ENCODE measurements at regions not wholly inside any gene's neighbourhood (a gene's known extent, or its start where the extent isn't known, plus 50 kb on each side); places are given as distances from the start of the nearest gene placed in this dataset.

DNA sequence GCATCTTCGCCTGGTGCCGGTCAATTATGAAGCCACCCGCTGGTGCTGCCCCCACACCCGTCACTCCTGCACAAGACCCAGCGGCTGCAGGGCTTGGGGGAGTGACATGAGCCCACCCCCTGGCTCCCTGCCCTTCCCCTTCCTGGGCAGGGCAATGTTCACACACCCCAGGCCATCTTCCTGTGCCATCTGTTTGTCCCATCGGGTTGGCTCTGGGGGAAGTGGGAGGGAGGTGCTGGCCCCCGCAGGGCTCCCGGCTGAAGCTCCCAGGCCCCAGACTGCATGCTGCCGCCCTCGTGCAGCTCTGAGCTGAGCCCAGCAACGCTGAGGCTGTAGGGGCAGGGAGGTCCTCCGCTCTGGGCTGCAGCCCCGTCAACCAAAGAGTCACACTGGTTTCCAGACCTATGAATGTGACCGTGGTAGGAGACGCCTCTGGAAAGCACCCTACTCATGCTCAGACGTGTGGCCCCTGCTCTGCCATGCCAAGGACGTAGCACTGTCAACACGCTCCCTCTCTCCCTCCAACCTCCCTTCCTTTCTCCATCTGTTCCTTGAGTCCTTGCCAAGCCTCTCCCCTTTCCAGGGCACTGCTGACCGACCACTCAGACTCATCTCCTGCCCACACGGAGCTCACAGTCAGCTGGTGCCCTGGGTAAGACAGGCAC is 140.4 kb downstream of the ENGASE start:
- DNase-seq: peak in 1 of 2 experiments; percentile 74

DNA sequence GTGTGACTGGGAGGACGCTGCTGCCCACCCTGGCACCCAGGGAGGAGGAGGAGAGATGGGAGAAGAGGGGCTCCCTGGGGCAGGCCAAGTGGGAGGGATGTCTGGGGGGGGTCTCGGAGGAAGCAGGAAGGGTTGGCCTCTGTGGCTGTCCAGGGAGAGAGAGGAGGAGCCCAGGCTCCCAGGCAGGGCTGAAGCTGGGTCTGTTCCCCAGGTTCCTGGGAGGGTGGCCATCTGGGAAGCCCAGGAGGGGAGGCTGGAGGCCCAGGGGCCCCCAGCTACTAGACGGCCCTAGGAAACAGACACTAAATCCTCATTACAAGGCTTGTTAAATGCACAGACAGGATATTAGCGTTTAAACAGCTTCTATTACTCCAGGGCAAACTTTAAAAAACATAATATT is 139.8 kb downstream of the ENGASE start:
- DNase-seq: no peak

DNA sequence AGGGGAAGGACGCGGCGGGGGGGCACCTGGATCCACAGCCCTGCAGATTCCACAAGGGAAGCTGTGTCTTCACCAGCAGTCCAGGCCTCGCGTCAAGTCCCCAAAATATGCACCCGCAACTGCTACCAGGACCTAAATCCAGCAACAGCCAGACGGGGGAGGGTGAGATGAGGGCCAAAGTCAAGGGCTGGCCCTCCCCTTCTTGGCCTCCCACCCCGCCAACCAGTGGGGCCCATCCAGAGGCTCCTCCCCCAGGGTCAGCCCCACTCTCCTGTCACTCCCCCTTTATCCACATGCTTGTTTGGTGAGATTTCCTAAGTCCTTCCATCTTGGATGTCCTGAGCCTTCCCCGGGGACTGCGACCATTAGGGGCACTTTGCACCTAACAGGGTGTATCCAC is 138.7 kb downstream of the ENGASE start:
- no peak for DNase-seq

DNA sequence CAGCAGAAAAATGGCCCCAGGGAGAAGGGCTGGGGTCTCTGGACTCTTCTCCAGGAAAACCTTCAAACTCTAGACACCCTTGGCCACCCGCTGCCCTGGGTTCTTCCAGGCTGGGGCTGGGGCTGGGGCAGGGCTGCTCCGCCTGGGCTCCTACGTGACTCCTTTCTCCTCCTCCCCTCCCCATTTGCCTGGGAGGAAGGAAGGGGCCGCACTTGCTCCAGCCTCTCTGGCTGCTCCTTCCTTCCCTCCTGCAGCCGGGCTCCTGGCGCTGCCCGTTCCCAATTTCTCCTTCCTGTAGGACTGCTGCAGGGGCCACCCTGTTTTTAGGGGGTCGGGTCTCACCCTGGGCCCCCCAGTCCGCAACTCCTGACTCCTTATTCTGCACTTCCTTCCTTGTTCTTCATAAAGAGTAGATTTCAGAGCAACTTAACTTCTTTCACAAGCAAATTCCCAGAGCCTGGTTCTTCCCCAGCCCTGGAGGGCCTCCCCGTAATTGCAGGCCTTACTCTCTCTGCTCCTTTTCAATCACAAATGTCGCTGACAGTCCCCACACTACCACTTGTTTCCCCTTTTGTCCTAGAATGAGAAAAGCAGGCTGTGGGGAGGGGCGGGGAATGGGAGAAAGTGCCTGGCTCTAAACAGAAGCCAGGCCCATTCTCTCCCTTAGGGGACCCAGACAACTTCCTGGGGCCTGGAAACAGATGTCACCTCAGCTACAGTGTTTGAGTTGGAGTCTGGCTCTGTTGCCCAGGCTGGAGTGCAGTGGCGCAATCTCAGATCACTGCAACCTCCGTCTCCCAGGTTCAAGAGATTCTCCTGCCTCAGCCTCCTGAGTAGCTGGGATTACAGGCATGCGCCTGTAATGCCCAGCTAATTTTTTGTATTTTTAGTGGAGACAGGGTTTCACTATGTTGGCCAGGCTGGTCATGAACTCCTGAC is 137.8 kb downstream of the ENGASE start:
- no peak for DNase-seq

DNA sequence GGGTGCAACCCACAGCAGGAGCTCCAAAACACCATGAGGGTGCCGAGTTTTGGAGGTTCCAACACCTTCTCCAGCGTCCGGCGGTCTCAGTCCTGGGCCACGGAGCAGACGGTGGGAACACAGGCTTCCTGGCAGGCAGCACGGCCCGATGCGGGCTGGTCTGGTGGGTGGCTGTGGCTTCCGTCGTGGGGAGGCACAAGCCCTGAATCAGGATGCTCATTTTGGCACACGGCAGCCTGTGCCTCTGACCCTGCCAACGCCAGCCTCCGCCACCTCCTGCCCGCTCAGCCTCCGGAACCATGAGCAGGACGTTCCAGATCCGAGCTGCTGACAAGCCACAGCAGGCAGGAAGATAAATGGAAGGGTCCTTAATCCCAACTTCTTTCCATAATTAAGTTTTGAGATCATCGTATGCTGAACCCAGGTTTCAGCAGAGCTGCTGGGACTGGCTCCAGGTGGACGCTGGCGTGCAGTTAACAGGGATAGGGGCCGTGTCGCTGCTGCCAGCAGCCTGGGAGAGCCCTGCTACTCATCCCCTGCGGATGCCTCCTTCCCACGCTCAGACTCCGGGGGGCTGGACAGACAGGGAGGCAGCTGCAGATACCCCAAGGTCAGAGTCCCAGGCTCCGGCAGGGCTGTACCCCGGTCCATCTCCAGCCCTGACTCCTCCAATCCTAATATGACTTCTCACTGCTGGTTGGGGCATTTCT is 136.6 kb downstream of the ENGASE start:
- DNase-seq: peak in 1 of 2 experiments; percentile 35

DNA sequence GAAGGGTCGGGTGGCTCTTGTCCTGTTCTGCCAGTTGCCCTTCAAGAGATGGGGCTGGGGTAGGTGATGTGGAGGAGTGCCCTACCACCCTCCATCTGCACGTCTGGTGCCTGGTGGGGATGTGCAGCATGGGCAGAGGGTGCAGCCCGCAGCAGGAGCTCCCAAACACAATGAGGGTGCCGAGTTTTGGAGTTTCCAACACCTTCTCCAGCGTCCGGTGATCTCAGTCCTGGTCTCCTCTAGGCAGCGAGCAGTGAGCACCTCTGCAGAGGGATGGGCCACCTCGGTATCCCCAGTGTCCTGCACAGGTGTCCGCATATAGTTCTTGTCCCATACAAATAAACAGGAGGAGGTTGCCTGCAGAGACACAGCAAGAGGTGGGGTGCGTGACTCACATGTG is 136.0 kb downstream of the ENGASE start:
- no peak for DNase-seq

DNA sequence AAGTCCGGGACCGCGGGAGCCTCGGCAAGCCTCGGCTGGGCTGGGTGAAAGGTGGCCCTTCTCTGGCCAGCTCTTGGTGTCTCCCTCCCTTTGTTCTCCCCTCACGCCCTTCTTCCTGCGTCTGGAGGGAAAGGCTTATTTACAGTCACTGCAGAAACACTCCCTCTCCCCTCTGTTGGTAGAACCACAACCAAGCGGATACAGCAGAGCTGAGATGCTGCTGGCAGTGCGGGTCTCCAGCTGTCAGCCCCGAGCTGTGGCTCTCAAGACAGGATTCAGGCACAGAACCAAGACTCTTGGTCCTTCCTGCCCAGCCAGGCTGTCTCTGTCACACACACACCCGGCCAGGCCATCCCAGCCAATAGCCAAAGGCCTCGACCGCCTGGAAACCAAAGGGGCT is 133.3 kb downstream of the ENGASE start:
- DNase-seq: peak in 1 of 2 experiments; percentile 67

DNA sequence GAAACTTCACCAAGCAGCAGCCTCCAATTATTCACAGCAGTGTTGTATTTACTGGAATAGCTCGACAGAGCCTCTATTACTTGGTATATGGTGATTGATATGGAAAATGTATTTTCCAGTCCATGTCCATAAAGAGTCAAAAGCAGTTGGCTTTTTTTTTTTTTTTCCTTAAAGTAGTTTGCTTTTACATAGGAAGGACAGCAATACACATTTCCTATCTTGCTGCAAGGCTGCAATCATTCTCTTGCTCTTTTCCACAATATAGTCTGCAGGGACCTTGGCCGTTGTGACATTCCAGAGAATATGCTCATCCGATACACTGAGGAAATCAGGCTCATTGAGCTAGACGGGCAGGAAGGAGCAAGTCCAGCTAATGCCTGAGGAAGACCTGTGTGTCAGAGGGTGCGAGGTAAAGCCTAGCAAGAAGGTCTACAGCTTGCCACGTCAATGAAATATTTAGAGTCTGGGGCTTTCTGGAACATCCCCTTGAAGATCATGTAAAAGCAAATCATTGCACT is 131.1 kb downstream of the ENGASE start:
- DNase-seq: no peak

DNA sequence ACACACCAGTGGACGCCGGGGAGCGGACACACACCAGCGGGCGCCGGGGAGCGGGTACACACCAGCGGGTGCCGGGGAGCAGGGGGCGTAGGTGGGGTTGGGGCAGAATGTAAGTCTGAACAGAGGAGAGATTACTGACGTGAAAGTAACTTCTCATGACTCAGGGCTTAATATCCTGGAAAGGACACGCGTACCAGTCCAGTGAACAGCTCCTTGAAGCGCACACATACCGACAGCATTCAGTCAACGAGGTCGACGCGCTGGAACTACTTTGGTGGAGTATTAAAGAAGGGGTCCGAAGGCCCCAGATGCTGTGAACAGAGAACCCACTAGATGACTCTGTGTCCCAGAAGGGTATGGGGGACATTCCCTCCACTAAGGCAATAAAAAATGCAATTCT is 129.6 kb downstream of the ENGASE start:
- no peak for DNase-seq

DNA sequence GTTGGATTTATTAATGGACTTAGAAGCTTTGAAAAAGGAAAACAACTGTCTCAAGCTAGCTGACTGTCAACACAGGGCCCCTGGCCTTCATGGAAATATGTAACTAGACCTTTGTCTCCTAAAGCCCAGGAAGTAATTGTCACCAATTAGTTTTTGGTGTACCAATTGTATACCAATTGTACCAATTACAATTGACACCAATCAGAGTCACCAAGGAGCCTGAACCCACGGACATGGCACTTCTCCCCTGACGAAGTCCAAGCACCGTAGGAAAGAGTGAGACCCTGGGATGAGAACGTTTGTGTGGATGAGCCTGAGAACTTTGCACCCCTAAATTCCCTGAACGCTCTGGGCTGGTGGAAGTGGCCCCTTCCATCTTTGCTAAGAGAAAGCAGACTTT is 129.0 kb downstream of the ENGASE start:
- DNase-seq: no peak

DNA sequence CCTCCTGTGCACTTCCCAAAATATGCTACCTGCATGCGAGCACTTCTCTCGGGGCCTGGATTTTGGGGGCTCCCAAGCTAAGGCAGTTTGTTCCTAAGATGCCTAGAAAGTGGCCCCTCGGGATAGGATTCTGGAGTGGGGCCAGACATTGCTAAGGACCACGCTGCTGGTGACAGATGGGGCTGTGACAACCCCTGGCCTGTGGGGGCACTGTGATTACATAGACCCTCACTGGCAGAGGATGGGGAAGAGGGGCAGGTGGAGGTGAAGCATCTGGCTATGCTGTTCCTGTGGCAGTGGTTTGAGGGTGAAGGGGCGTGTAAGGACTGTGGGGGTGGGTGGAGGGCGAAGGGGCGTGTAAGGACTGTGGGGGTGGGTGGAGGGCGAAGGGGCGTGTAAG is 128.4 kb downstream of the ENGASE start:
- DNase-seq: no peak

DNA sequence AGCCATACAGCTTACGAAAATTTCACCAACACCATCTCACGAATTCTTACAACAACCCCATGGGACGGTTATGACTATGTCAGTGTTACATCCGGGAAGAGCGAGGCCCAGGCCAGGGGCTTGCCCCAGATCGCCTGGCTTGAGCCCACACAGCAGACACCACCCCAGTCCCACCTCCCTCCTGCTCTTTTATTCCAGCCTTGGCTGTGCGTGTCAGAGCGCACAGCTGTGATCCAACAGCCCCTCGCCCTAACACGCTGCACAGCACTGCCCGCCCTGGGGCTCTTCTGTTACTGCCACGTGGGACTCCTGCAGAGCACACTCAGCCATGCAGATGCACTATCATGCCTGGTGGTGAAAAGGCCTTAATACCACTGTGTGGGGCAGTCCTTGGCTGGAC is 127.9 kb downstream of the ENGASE start:
- no peak for DNase-seq

DNA sequence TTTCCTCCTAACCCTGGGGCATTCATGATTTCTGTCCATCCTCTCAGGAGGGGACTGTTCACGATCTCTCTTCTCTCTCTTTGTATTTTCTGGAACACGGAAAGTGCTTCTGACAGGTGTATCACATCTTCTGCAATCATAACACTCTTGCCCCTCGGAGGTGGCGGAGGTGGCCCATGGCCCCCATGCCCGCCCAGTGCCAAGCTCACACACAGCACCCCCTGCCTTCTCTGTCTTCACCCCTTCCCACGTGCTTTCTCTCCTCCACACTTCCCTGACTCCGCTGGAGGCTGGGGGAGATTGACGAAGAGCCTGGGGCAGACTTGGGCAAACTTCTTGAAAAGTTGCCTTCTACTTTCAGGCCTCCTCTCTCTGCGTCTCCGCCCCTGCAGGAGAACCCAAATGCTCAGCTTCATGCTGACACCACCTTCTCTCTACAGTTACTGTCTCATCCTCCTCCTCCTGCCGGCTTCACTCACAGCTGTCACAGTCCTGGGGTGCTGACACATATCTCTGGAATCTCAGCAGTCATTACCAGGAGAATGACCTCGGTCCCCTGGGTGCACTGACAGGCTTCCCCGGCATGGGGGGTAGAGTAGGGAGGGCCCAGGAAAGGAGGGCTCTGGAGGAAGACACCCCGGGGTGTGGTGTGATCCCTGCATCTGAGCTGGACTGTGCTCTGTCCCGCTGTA is 127.1 kb downstream of the ENGASE start:
- DNase-seq: no peak

DNA sequence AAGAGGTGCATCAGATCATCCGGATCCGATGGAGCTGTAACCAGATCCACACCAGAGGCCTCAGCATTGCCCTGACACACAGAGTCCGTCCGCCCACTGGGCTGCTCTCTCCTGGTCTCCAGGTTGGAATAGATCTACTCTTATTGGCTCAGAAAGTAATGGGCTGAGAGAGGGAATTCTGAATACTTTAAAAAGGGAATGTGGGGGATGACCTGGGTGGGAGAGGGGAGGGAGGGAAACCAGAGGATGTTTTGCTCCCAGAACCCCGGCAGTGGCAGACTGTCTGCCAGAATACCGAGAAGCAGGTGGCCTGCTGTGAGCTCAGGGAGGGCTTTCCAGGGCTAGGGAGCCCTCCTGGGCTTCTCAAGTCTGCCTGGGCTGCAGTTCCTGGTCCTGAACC is 126.5 kb downstream of the ENGASE start:
- DNase-seq: no peak

DNA sequence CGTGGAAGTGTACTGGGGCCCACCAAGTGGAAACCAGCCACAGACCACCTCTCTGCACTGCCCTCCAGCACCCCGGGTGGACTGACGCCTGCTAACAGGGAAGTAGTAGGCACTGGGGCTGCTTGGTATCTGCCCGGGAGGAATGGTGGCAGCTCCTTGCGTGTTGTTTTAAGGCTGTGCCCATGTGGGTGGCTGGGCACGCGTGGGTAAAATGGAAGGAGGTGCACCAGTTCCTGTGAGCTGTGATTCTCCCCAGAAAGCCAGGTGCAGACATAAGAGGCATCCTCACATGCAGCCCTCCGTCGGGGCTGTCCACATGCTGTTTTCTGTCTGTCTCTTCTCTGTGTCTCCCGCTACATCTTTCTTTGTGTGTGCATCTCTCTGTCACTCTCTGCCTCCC is 122.3 kb downstream of the ENGASE start:
- DNase-seq: no peak

DNA sequence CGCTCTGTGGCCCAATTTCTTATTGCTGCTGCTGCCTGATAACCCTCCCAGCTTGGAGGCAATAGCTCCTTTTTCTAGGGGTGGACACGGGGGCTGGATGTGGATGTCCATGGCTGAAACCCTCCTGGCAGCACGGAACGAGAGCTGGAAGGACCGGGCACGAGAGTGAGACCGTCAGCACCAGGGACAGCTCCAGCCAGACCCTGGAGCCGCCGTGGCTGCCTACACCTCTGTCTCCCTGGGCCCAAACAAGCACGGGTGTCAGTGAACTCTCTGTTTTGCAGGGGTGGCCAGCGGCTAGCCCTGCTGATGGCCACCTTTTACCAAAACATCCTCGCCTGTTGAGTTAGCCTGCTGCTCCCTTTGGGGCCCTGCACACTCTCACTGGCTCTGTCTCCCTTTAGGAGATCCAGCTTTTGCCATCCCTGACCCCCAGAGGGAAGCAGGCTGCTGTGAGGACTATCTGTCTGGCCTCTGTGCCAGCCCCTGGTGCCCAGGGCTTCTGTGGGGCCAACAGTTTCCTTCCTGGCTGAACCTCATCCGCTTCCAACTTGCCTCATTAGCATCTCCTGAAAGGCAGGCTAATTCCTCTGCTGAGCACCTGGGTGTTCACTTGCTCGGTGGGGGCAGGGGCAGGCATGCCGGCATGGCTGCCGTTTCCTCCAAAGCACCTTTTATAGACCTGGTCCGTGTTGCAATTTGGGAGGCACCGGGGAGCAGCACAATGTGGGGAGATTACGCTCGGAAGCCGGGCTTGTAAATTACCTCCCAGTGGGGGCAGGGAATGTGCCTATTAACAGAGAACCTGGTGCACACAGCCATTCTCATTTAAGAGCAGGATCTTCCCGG is 118.1 kb downstream of the ENGASE start:
- DNase-seq: no peak

DNA sequence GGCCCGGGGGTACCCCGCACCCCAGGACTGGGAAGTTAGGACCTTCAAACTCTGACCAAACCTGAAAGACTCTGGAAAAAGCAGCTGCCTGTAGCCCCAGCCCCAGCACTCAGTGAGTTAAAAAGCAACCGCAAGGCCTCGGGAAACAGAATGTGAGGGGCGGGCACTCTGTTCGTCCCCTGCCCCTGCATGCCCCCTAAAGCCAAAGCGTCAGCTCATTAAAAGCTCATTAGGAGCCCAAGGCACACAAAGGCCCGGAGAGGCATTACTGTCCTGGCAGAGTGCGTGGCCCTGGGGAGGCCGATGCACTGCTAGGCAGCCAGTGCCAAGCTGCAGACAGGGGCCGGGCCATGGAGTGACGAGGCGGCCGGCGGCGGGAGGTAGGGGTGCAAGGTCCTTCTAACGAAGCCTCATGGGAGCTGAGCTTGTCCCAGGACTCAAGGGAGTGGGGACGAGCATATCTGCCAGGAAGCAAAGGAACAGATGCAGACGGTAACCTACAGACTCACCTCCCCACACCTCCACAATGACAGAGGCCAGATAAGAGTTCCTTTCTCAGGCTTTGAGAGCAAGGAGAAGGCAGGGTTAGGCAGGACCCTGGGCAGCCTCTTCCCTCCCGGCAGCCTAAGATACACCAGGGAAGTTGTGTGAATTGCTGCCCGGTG is 116.8 kb downstream of the ENGASE start:
- no peak for DNase-seq

DNA sequence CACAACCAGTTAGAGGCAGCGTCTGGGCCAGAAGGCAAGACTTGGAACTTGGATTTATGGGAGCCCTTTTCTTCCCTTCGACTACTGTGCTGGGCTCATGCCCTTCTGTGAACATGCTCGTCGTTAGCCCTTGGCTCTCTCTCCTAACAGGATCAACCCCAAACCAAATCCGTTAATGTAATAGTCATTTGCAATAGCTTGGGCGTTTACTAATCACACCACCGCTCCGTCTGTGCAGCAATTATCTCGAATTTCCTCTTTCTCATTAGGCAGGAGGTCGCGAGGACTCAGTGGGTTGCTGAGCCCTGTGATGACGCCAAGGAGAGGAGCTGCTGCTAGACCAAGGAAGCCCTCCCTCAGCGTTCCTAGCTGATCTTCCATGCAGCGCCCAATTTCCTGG is 114.7 kb downstream of the ENGASE start:
- DNase-seq: peak in 1 of 2 experiments; percentile 25

DNA sequence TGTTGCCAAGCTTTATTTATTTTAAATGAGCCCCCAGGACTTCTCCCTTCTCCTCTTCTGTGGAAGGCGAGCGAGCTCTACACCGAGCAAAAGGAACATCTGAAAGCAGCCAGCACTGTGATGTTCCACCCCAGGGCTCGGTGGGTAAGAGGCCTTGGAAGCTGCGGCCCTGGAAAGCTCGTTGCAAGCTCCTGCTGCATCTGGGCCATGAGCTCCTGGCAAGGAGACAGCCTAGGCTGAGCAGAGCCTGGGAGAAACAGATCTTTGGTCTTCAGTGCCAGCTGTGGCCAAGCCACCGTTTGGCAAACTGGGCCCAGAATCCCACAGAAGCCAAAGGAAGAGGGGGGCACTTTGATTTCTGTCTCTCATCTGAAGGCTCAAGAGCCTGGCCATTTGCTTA is 114.1 kb downstream of the ENGASE start:
- DNase-seq: peak; percentile 68 to 78

DNA sequence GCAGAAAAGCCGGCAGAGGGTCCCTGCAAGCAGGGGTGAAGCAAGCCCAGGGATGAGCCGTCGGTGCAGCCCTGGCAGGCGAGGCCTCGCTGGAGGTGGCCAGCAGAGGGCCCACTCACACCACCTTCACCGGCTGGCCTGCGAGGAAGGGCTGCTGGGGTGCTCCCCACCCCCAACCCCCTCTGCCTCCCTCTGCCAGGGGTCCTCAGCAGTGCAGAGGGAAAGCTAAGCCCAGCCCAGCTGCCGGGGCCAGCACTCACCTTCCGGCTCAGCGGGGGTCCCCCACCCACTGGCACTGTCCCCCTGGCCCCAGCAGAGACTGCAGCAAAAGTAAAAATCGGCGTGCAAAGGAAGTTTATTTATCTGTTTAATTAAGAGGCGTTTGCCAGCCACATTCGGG is 113.4 kb downstream of the ENGASE start:
- peak; percentile 13 to 32 for DNase-seq

DNA sequence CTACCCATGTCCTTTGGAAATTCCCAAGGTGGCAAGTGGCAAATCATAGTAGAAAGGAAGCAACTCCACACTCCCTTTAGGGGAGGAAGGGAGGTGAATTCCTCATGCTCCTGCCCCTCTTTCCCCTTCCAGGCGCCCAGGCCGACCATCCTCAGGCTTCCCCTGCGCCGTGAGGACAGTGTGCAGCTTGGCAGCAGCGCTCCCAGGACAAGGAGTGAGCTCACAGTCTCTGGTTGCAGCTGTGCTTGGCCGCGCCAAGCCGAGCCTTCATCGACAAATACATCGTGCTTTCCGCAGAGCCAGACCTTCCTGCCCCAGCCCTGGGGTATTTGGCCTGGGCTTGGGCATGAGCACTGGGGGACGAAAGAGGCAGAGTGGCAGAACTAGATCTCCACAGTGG is 112.6 kb downstream of the ENGASE start:
- DNase-seq: no peak
